ENCODE measurements at regions not wholly inside any gene's neighbourhood (a gene's known extent, or its start where the extent isn't known, plus 50 kb on each side); places are given as distances from the start of the nearest gene placed in this dataset.

- FAIRE-seq (no peak), DNase-seq (ENCODE audit: low read depth in 1 of 2, low spot score in 1 of 2) (no peak), ATAC-seq (no peak; a peak in 1 of 6 replicates)
- Histone ChIP-seq H3K4me2 (no peak overlapping the region), H3K4me3 (no peak overlapping the region), H3K4me1 (no peaks in the 10 kb centered on the region), H3K9me3 (no peaks in the 10 kb centered on the region), H3K27ac (no peak overlapping the region)
- WGBS (ENCODE audit: missing lambda C conversion rate): 23% methylated on average over 2 of the region's 2 CpGs
- ChIA-PET CTCF (interaction anchor here (1.7 kb wide), 1 partner anchor 10 kb away, joined by 4 read pairs; no protein-coding TSS in a partner anchor), POLR2A (no interaction called here)
- no peak for TF ChIP-seq KDM5A (IDR thresholded peaks at IDR 0.05)
- no peak for TF ChIP-seq NR3C1 (IDR thresholded peaks at IDR 0.05)
- no peak for TF ChIP-seq EHMT2 (IDR thresholded peaks at IDR 0.05; ENCODE audit: low read depth)
- no peak for TF ChIP-seq ELK1 (IDR thresholded peaks at IDR 0.05; ENCODE audit: low read depth, low read length)
- TF ChIP-seq MAZ (IDR thresholded peaks at IDR 0.05; ENCODE audit: borderline replicate concordance, low read depth, low read length): no peak
- TF ChIP-seq RCOR1 (IDR thresholded peaks at IDR 0.05; ENCODE audit: low read depth, low read length): no peak
- no peak for TF ChIP-seq HOXB13 (CRISPR knock-in tag; IDR thresholded peaks at IDR 0.05; ENCODE audit: low read depth)
- no peak for TF ChIP-seq ATOH8 (CRISPR knock-in tag; IDR thresholded peaks at IDR 0.05; ENCODE audit: low read depth)
- TF ChIP-seq ZFP36 (IDR thresholded peaks at IDR 0.05; ENCODE audit: borderline replicate concordance, partially characterized antibody): no peak
- no peak for TF ChIP-seq FOXS1 (CRISPR knock-in tag; IDR thresholded peaks at IDR 0.05)
- TF ChIP-seq HES2 (IDR thresholded peaks at IDR 0.05): no peak
- no peak for TF ChIP-seq GATA3 (IDR thresholded peaks at IDR 0.05; ENCODE audit: borderline replicate concordance)
- no peak for TF ChIP-seq JUN (IDR thresholded peaks at IDR 0.05)
- no peak for TF ChIP-seq POLR2A (IDR thresholded peaks at IDR 0.05; ENCODE audit: low read length)
These were observed 394.8 kb downstream of the LMX1A start for GRCh38 chr1:164961715-164962114.

GRCh38 chr1:164958982-164959768 lies 397.3 kb downstream of the LMX1A start:
- Histone ChIP-seq H3K9me3 (no peaks in the 10 kb centered on the region), H3K27ac (no peak overlapping the region), H3K4me1 (no peaks in the 10 kb centered on the region), H3K4me2 (no peak overlapping the region), H3K4me3 (no peak overlapping the region)
- ATAC-seq: no peak
- no peak for FAIRE-seq
- WGBS (ENCODE audit: missing lambda C conversion rate): 18% methylated on average over 6 of the region's 6 CpGs
- TF ChIP-seq MAZ (IDR thresholded peaks at IDR 0.05; ENCODE audit: borderline replicate concordance, low read depth, low read length) (no peak), HES2 (IDR thresholded peaks at IDR 0.05) (no peak), SREBF2 (IDR thresholded peaks at IDR 0.05) (no peak), EP300 (IDR thresholded peaks at IDR 0.05) (no peak)
- DNase-seq (ENCODE audit: low read depth in 1 of 2, low spot score in 1 of 2): no peak
- ChIA-PET CTCF (no interaction called here), POLR2A (no interaction called here)

DNA sequence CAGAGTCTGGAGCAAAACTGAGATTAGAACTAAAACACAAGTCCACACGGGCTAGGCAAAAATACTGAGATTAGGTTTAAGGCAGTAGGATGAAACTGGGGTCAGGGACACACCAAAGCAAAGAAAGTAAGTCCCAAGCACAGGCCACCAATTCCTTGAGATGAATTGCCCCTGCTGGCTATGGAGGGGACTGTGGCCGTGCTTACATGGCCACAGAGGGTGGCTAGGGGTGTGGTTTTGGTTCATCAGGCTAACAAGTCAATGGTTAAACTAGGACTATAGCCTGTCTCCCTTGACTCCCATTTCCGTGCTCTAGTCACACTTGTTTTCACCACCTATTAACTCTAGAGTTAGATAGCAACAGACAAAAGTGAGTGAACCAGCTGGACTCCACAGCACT lies 394.8 kb downstream of the PBX1 start:
- FAIRE-seq: no peak
- ChIA-PET CTCF (interaction anchor here (0.7 kb wide), 1 partner anchor 787 kb away, joined by 4 read pairs; no protein-coding TSS in a partner anchor), POLR2A (no interaction called here)
- TF ChIP-seq ZNF302 (CRISPR knock-in tag; IDR thresholded peaks at IDR 0.05) (no peak), NR3C1 (IDR thresholded peaks at IDR 0.05) (no peak), FOSB (CRISPR knock-in tag; IDR thresholded peaks at IDR 0.05) (no peak), HOXB13 (CRISPR knock-in tag; IDR thresholded peaks at IDR 0.05; ENCODE audit: low read depth) (no peak), HEYL (CRISPR knock-in tag; IDR thresholded peaks at IDR 0.05) (no peak), RFX5 (IDR thresholded peaks at IDR 0.05) (no peak), CHD2 (IDR thresholded peaks at IDR 0.05; ENCODE audit: low read length, partially characterized antibody) (no peak), JUNB (IDR thresholded peaks at IDR 0.05) (no peak), RNF2 (IDR thresholded peaks at IDR 0.05; ENCODE audit: borderline replicate concordance, low read depth) (no peak), BCL3 (IDR thresholded peaks at IDR 0.05) (no peak), ELK1 (IDR thresholded peaks at IDR 0.05; ENCODE audit: low read depth, low read length) (no peak)
- TF ChIP-seq, protein P1, sequence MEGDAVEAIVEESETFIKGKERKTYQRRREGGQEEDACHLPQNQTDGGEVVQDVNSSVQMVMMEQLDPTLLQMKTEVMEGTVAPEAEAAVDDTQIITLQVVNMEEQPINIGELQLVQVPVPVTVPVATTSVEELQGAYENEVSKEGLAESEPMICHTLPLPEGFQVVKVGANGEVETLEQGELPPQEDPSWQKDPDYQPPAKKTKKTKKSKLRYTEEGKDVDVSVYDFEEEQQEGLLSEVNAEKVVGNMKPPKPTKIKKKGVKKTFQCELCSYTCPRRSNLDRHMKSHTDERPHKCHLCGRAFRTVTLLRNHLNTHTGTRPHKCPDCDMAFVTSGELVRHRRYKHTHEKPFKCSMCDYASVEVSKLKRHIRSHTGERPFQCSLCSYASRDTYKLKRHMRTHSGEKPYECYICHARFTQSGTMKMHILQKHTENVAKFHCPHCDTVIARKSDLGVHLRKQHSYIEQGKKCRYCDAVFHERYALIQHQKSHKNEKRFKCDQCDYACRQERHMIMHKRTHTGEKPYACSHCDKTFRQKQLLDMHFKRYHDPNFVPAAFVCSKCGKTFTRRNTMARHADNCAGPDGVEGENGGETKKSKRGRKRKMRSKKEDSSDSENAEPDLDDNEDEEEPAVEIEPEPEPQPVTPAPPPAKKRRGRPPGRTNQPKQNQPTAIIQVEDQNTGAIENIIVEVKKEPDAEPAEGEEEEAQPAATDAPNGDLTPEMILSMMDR (IDR thresholded peaks at IDR 0.05): no peak
- TF ChIP-seq, protein P2, sequence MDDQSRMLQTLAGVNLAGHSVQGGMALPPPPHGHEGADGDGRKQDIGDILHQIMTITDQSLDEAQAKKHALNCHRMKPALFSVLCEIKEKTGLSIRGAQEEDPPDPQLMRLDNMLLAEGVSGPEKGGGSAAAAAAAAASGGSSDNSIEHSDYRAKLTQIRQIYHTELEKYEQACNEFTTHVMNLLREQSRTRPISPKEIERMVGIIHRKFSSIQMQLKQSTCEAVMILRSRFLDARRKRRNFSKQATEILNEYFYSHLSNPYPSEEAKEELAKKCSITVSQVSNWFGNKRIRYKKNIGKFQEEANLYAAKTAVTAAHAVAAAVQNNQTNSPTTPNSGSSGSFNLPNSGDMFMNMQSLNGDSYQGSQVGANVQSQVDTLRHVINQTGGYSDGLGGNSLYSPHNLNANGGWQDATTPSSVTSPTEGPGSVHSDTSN (IDR thresholded peaks at IDR 0.05): no peak

More for the DNA sequence above, 394.8 kb downstream of the PBX1 start:
- WGBS (ENCODE audit: missing lambda C conversion rate): 21% methylated on average over 3 of the region's 3 CpGs
- H3K4me2 ChIP-seq: no peak overlapping the region
- no peaks in the 10 kb centered on the region for H3K4me1 ChIP-seq
- no peak overlapping the region for H3K27ac ChIP-seq
- DNase-seq (ENCODE audit: low read depth in 1 of 2, low spot score in 1 of 2) (peak in 1 of 2 experiments; percentile 8), ATAC-seq (peak in 1 of 2 experiments; percentile 68; a peak in 3 of 6 replicates)
- H3K9me3 ChIP-seq: peaks cover 7% of the 10 kb centered on the region; the same call in 1 of the 3 replicates
- no peak overlapping the region for H3K4me3 ChIP-seq
